ENCODE measurements at regions not wholly inside any gene's neighbourhood (a gene's known extent, or its start where the extent isn't known, plus 50 kb on each side); places are given as distances from the start of the nearest gene placed in this dataset.

DNA sequence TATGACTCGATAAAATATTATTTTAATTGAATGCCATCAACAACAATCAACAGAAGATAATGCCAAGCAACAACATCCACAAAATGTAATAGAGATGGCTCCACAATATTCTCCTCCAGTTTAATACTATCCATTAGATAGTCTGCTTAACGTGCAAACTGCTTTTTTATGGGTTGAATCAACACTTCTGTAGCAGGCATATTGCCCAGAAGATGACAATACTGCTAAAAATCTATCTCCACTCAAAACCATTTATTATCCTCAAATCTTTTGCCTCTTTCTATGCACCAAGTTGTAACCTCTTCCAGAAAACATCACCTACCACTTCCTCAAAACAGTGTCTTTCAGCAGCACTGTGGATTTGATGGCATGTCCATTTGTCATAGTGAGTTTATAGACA, 295.7 kb upstream of the LMCD1 start:
- H3K4me3 ChIP-seq (ENCODE audit: control insufficient read depth in 1 of 7, extremely low read depth in 1 of 7, insufficient read depth in 4 of 7, low read depth in 2 of 7, low read length in 6 of 7), result no peak overlapping the region
- DNase-seq, result no peak
- ChIA-PET POLR2A (no interaction called here), CTCF (no interaction called here)
- 100% methylated on average over 1 of the region's 2 CpGs for WGBS (ENCODE audit: insufficient coverage)
- no peaks in the 10 kb centered on the region for H3K9me3 ChIP-seq (ENCODE audit: control extremely low read depth in 1 of 5, control insufficient read depth in 4 of 5, insufficient read depth in 2 of 5, low read depth in 1 of 5, low read length in 4 of 5)
- no peaks in the 10 kb centered on the region for H3K27me3 ChIP-seq (replicated peaks in 2 of 5; ENCODE audit: control insufficient read depth in 4 of 5, insufficient read depth in 5 of 5, low read length in 4 of 5)
- H3K4me1 ChIP-seq (ENCODE audit: control extremely low read depth in 1 of 4, control insufficient read depth in 4 of 4, insufficient read depth in 4 of 4, low read length in 3 of 4), result no peaks in the 10 kb centered on the region
- no peak overlapping the region for H3K27ac ChIP-seq (ENCODE audit: insufficient read depth in 1 of 2, low read depth in 1 of 2, low read length in 2 of 2, poor library complexity in 1 of 2, severe bottlenecking in 2 of 2)
- no peaks in the 10 kb centered on the region for H3K36me3 ChIP-seq (ENCODE audit: control insufficient read depth in 4 of 4, insufficient read depth in 4 of 4, low read length in 3 of 4)

- H3K4me1 ChIP-seq (ENCODE audit: control extremely low read depth in 1 of 4, control insufficient read depth in 4 of 4, insufficient read depth in 4 of 4, low read length in 3 of 4), result no peaks in the 10 kb centered on the region
- no peak overlapping the region for H3K4me3 ChIP-seq (ENCODE audit: control insufficient read depth in 1 of 7, extremely low read depth in 1 of 7, insufficient read depth in 4 of 7, low read depth in 2 of 7, low read length in 6 of 7)
- no peaks in the 10 kb centered on the region for H3K9me3 ChIP-seq (ENCODE audit: control extremely low read depth in 1 of 5, control insufficient read depth in 4 of 5, insufficient read depth in 2 of 5, low read depth in 1 of 5, low read length in 4 of 5)
- no peak for DNase-seq
- no peak overlapping the region for H3K27ac ChIP-seq (ENCODE audit: insufficient read depth in 1 of 2, low read depth in 1 of 2, low read length in 2 of 2, poor library complexity in 1 of 2, severe bottlenecking in 2 of 2)
- ChIA-PET POLR2A (no interaction called here), CTCF (no interaction called here)
- WGBS (ENCODE audit: insufficient coverage), result 93% methylated on average over 2 of the region's 3 CpGs
- no peaks in the 10 kb centered on the region for H3K36me3 ChIP-seq (ENCODE audit: control insufficient read depth in 4 of 4, insufficient read depth in 4 of 4, low read length in 3 of 4)
- no peaks in the 10 kb centered on the region for H3K27me3 ChIP-seq (replicated peaks in 2 of 5; ENCODE audit: control insufficient read depth in 4 of 5, insufficient read depth in 5 of 5, low read length in 4 of 5)
These were observed 294.5 kb upstream of the LMCD1 start for GRCh38 chr3:8206971-8207617.

DNA sequence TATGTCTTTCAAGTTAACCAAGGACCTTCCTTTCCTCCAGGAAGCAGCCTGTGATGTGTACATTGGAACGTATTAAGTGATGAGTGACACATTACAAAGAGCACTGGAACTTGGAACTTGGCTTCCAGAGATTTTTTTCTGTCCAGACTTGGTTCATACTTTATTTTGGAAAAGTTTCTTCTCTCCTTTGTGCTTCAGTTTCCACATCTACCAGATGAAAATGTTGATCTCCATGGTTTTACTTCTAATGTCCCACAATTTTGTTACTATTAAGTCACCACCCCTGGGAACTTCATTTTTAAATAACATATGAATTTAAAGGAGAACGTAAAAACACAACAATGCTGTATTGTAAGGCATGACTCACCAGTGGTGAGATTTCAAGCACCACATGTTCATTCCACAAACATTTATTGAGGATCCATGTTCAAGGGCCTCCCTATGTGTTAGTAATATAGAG, 290.7 kb upstream of the LMCD1 start:
- no peak overlapping the region for H3K4me3 ChIP-seq (ENCODE audit: control insufficient read depth in 1 of 7, extremely low read depth in 1 of 7, insufficient read depth in 4 of 7, low read depth in 2 of 7, low read length in 6 of 7)
- no peaks in the 10 kb centered on the region for H3K27me3 ChIP-seq (replicated peaks in 2 of 5; ENCODE audit: control insufficient read depth in 4 of 5, insufficient read depth in 5 of 5, low read length in 4 of 5)
- CTCF ChIA-PET, result no interaction called here
- no CpG with 5 or more reads among the region's 2 CpGs for WGBS (ENCODE audit: insufficient coverage)
- H3K9me3 ChIP-seq (ENCODE audit: control extremely low read depth in 1 of 5, control insufficient read depth in 4 of 5, insufficient read depth in 2 of 5, low read depth in 1 of 5, low read length in 4 of 5), result peaks cover 0 to 2% (median 0%) of the 10 kb centered on the region in 5 experiments
- POLR2A ChIA-PET, result no interaction called here
- H3K27ac ChIP-seq (ENCODE audit: insufficient read depth in 1 of 2, low read depth in 1 of 2, low read length in 2 of 2, poor library complexity in 1 of 2, severe bottlenecking in 2 of 2), result no peak overlapping the region
- H3K4me1 ChIP-seq (ENCODE audit: control extremely low read depth in 1 of 4, control insufficient read depth in 4 of 4, insufficient read depth in 4 of 4, low read length in 3 of 4), result no peaks in the 10 kb centered on the region
- no peak for DNase-seq
- no peaks in the 10 kb centered on the region for H3K36me3 ChIP-seq (ENCODE audit: control insufficient read depth in 4 of 4, insufficient read depth in 4 of 4, low read length in 3 of 4)

- Histone ChIP-seq H3K9me3 (ENCODE audit: control extremely low read depth in 1 of 5, control insufficient read depth in 4 of 5, insufficient read depth in 2 of 5, low read depth in 1 of 5, low read length in 4 of 5) (peaks cover 0 to 2% (median 0%) of the 10 kb centered on the region in 5 experiments), H3K27ac (ENCODE audit: insufficient read depth in 1 of 2, low read depth in 1 of 2, low read length in 2 of 2, poor library complexity in 1 of 2, severe bottlenecking in 2 of 2) (no peak overlapping the region), H3K4me3 (ENCODE audit: control insufficient read depth in 1 of 7, extremely low read depth in 1 of 7, insufficient read depth in 4 of 7, low read depth in 2 of 7, low read length in 6 of 7) (no peak overlapping the region), H3K36me3 (ENCODE audit: control insufficient read depth in 4 of 4, insufficient read depth in 4 of 4, low read length in 3 of 4) (no peaks in the 10 kb centered on the region), H3K4me1 (ENCODE audit: control extremely low read depth in 1 of 4, control insufficient read depth in 4 of 4, insufficient read depth in 4 of 4, low read length in 3 of 4) (no peaks in the 10 kb centered on the region), H3K27me3 (replicated peaks in 2 of 5; ENCODE audit: control insufficient read depth in 4 of 5, insufficient read depth in 5 of 5, low read length in 4 of 5) (no peaks in the 10 kb centered on the region)
- POLR2A ChIA-PET, result no interaction called here
- CTCF ChIA-PET, result no interaction called here
- WGBS (ENCODE audit: insufficient coverage), result no CpG with 5 or more reads among the region's 4 CpGs
- DNase-seq, result no peak
These were observed 288.8 kb upstream of the LMCD1 start for GRCh38 chr3:8212794-8213193.

DNA sequence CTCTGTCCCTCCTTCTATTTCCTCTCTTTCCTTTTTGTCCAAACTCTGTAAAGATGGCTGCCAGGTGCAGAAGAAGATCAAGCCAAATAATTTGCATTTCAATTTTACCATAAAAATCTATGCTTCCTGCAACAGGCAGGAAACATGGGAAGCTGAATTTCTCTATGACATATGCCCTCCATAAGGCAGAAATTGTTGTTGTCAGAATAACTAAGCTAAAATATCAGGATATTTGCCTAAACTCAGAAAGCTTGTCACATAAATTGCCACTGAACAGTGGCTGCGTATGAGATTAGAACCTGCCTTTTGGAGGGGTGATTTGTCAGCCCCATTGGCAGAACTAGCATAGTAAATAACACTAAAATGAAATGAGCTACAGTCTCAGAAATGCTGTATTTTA, 288.3 kb upstream of the LMCD1 start:
- Histone ChIP-seq H3K4me1 (ENCODE audit: control extremely low read depth in 1 of 4, control insufficient read depth in 4 of 4, insufficient read depth in 4 of 4, low read length in 3 of 4) (no peaks in the 10 kb centered on the region), H3K9me3 (ENCODE audit: control extremely low read depth in 1 of 5, control insufficient read depth in 4 of 5, insufficient read depth in 2 of 5, low read depth in 1 of 5, low read length in 4 of 5) (peaks cover 0 to 2% (median 0%) of the 10 kb centered on the region in 5 experiments), H3K36me3 (ENCODE audit: control insufficient read depth in 4 of 4, insufficient read depth in 4 of 4, low read length in 3 of 4) (no peaks in the 10 kb centered on the region), H3K27ac (ENCODE audit: insufficient read depth in 1 of 2, low read depth in 1 of 2, low read length in 2 of 2, poor library complexity in 1 of 2, severe bottlenecking in 2 of 2) (no peak overlapping the region), H3K27me3 (replicated peaks in 2 of 5; ENCODE audit: control insufficient read depth in 4 of 5, insufficient read depth in 5 of 5, low read length in 4 of 5) (no peaks in the 10 kb centered on the region), H3K4me3 (ENCODE audit: control insufficient read depth in 1 of 7, extremely low read depth in 1 of 7, insufficient read depth in 4 of 7, low read depth in 2 of 7, low read length in 6 of 7) (no peak overlapping the region)
- DNase-seq, result no peak
- CTCF ChIA-PET, result no interaction called here
- no CpG with 5 or more reads among the region's 1 CpG for WGBS (ENCODE audit: insufficient coverage)
- POLR2A ChIA-PET, result no interaction called here

GRCh38 chr3:8215821-8216220, 285.8 kb upstream of the LMCD1 start:
- H3K4me3 ChIP-seq (ENCODE audit: control insufficient read depth in 1 of 7, extremely low read depth in 1 of 7, insufficient read depth in 4 of 7, low read depth in 2 of 7, low read length in 6 of 7), result no peak overlapping the region
- H3K9me3 ChIP-seq (ENCODE audit: control extremely low read depth in 1 of 5, control insufficient read depth in 4 of 5, insufficient read depth in 2 of 5, low read depth in 1 of 5, low read length in 4 of 5), result peaks cover 0 to 2% (median 0%) of the 10 kb centered on the region in 5 experiments
- ChIA-PET POLR2A (no interaction called here), CTCF (no interaction called here)
- WGBS (ENCODE audit: insufficient coverage), result 98% methylated on average over 3 of the region's 3 CpGs
- H3K27me3 ChIP-seq (replicated peaks in 2 of 5; ENCODE audit: control insufficient read depth in 4 of 5, insufficient read depth in 5 of 5, low read length in 4 of 5), result no peaks in the 10 kb centered on the region
- no peak overlapping the region for H3K27ac ChIP-seq (ENCODE audit: insufficient read depth in 1 of 2, low read depth in 1 of 2, low read length in 2 of 2, poor library complexity in 1 of 2, severe bottlenecking in 2 of 2)
- no peaks in the 10 kb centered on the region for H3K4me1 ChIP-seq (ENCODE audit: control extremely low read depth in 1 of 4, control insufficient read depth in 4 of 4, insufficient read depth in 4 of 4, low read length in 3 of 4)
- DNase-seq, result no peak
- no peaks in the 10 kb centered on the region for H3K36me3 ChIP-seq (ENCODE audit: control insufficient read depth in 4 of 4, insufficient read depth in 4 of 4, low read length in 3 of 4)

GRCh38 chr3:8218353-8218940, 283.2 kb upstream of the LMCD1 start:
- no peak overlapping the region for H3K4me3 ChIP-seq (ENCODE audit: control insufficient read depth in 1 of 7, extremely low read depth in 1 of 7, insufficient read depth in 4 of 7, low read depth in 2 of 7, low read length in 6 of 7)
- no CpG with 5 or more reads among the region's 7 CpGs for WGBS (ENCODE audit: insufficient coverage)
- H3K27me3 ChIP-seq (replicated peaks in 2 of 5; ENCODE audit: control insufficient read depth in 4 of 5, insufficient read depth in 5 of 5, low read length in 4 of 5), result no peaks in the 10 kb centered on the region
- no peaks in the 10 kb centered on the region for H3K36me3 ChIP-seq (ENCODE audit: control insufficient read depth in 4 of 4, insufficient read depth in 4 of 4, low read length in 3 of 4)
- no peak overlapping the region for H3K27ac ChIP-seq (ENCODE audit: insufficient read depth in 1 of 2, low read depth in 1 of 2, low read length in 2 of 2, poor library complexity in 1 of 2, severe bottlenecking in 2 of 2)
- POLR2A ChIA-PET, result no interaction called here
- H3K9me3 ChIP-seq (ENCODE audit: control extremely low read depth in 1 of 5, control insufficient read depth in 4 of 5, insufficient read depth in 2 of 5, low read depth in 1 of 5, low read length in 4 of 5), result no peaks in the 10 kb centered on the region
- H3K4me1 ChIP-seq (ENCODE audit: control extremely low read depth in 1 of 4, control insufficient read depth in 4 of 4, insufficient read depth in 4 of 4, low read length in 3 of 4), result no peaks in the 10 kb centered on the region
- no peak for DNase-seq
- CTCF ChIA-PET, result interaction anchor here (0.9 to 1.1 kb wide), 2 partner anchors 19 to 21 kb away, joined by 3 read pairs; no protein-coding TSS in a partner anchor
